RPMI7951 (cell line): ENCODE measurements at regions not wholly inside any gene's neighbourhood (a gene's known extent, or its start where the extent isn't known, plus 50 kb on each side); places are given as distances from the start of the nearest gene placed in this dataset.

ENCODE experiments used
- DNase-seq: peaks from one replicate; pipeline ENCODE4 v3.0.0-alpha.2; 2012; ENCODE audit warnings: low read depth

DNA sequence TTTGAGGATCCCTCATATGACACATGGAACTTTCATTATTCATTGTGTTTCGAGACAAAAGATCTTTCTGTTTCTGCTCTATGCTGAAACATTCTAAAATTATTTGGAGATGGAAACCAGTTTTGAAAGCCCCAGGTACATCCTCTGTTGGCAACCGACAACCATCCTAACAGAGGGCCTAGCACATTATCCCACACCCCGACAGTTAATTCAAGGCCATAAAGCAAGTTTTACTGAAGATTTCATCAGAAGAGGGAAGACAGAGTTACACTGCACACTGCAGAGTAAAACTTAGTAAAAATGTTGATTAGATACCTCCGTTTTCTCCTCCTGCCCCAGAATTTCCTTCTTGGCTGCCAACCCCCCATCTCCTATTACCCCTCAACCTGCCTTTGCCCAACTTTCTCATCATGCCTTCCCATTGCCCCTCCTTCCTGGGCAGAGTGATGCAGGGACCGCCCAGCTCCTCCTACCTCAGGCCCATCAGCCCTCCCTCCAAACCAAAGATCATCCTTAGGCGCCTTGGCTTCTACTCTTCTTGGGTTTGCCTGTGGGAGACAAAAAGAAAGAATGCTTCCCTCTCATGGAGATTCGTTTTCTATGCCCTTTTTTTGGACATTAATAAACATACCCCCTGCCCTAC lies 52.9 kb upstream of the CITED4 start:
- DNase-seq = no peak

DNA sequence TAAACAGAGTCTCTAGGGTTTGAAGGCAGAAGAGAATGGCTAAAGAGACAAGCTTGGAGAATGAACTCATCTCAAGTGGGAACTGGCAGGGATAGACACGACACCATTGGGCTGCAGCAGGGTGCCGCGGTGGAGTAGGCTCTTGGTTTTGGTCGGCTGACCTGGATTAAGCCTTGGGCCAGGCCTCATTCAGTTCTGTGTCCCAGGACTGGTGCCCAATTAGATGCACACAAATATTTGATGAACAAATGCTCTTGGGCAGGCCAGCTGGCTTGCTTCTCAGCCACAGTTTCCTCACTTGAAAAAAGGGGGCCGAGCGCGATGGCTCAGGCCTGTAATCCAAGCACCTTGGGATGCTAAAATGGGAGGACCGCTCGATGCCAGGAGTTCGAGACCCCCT lies 53.4 kb upstream of the CITED4 start:
- no peak for DNase-seq

DNA sequence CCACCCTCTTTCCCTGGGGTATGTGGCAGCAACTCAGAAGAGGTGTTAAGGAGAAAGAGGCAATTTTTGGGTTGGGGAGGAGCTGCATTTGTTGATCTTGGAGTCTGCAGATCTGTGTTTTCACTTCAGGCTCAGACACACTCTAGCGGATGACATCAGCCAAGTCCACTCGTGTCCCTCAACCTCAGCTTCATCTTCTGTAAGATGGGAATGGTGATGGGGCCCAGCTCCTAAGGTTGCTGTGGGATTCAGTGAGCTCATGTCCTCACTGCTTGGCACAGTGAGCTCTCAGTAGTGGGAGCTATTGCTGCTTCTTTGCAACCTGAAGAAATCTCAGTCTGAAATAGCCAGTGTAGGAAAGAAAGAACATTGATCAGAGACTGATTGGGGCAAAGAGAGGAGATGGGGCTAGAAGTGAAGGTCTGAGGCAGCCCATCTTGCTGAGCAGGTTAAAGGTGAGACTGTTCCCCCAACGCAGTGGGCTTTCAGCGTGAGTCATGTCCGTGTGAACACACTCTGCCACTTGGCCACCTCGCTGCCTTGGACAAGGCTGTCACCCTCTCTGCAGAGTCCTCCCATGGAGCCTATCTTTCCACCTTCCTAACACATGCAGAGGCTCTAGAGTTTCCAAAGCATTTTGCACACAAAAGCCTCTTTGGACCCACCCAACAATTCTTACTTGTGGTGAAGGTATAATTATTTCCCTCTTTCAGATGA lies 56.0 kb upstream of the CITED4 start:
- no peak for DNase-seq

DNA sequence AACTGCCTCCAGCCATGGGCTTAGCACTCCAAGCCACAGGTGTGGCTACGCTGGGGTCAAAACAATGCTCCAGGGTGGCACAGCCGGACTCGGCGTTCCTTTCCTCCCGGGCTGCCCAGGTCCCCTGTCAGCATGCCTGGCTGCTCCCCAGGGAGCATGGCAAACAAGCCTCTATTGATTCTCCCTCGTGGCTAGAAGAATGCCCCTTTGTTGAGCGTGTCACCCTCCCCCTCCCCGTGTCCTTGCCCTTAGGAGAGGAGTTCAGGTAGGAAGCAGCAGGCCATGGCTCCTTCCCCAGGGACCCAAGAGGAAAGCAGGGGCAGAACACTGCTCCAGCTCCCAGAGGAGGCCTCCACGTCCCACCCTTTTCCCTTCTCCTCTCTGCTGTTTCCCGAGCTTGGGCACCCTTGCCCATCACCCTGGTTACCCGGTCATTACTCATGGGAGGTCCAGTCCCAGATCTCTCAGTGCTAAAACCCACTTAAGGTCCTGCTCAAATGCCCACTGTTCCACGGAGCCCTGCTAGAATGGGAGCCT lies 57.4 kb upstream of the CITED4 start:
- DNase-seq = no peak

DNA sequence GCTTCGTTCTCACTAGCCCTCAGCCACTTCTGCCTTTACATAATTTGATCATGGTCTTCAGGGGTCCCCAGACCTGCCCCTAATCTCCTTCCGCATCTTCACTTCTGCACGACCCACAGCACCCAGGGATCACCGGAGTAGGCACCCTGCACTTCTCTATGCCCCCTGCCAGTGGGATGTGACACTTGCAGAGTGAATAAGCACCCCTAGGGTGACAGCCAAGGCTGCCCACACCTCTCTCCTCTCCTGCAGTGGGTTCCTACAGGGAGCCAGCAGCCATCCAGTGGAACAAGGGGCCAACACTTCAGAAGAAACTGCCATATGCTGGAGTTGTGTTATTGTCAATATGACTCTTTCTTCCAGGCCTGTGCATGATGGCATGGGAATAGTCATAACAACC lies 58.0 kb upstream of the CTPS1 start:
- DNase-seq = no peak

DNA sequence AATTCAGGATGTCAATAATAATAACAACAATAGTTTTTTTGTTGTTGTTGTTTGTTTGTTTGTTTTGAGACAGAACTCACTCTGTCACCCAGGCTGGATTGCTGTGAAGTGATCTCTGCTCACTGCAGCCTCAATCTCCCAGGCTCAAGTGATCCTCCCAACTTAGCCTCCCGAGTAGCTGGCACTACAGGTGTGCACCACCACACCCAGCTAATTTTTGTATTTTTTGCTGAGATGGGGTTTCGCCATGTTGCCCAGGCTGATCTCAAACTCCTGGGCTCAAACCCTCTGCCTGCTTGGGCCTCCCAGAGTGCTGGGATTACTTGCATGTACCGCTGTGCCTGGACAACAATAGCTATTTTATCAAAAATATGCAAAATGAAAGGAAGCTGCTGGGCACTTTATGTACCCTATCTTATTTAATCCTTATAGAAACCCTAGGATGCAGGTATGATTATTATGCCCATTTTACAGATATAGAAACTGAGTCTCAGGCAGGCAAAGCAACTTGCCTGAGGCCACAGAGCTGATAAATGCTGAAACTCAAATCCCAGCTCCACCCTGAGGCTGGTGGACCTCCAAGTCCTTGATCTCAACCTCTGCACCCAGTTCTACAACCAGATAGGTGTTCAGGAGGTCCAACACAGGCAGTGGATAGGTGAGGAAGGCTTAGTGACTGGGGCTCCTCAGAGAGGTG lies 57.4 kb upstream of the CTPS1 start:
- no peak for DNase-seq

DNA sequence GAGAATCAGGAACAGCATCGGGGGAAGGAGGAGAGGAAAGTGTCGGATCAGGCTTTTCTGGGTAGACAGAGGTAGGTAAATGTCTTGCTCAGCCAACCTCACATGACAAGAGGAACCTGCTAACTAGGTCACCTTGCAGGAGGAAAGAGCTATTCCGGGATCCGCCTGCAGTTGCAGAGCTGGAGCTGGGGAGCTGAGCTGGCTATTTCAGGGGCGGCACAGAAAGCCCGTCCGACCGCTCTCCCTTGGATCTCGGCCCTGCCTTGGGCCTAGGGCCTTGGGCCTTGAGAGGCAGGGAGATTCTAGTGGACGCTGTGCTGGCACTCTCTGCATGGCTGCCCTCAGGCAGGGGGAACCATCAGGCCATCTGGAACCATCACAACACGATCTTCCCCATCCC lies 56.5 kb upstream of the CTPS1 start:
- no peak for DNase-seq

DNA sequence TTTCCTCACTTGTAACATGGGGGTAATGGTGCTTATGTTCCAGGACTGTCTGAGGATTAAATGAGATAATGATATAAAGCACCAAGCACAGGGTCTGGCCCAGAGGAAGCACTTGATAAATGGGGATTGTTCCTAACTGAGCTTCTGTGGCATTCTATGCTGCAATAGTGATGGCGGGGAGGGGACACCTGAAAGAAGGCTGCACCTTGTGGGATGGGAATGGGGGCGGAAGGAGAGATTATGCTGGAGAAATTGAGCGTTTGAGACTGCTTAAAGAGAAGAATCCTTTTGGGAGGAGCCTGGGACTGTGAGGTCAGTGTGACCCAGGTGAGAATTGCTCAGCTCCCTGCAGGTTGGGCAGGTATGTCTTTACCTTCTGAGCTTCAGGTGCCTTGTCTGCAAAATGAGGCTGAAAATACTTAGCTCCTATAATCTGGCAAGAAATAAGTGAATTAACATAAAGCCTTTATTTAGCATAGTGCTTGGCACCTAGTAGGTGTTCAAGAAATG lies 55.9 kb upstream of the CTPS1 start:
- no peak for DNase-seq

DNA sequence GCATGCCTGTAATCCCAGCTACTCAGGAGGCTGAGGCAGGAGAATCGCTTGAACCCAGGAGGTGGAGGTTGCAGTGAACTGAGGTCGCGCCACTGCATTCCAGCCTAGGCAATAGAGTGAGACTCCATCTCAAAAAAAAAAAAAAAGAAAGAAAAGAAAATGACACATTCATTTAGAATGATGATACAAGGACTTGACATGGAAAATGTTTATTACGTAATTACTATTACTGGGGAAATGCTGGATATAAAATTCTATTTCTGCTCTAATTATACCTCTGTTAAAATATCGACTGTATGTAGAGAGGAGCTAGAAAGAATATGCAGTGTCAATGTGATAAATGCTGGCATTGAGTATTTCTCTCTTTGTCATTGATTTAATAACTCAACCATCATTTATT lies 54.7 kb upstream of the CTPS1 start:
- no peak for DNase-seq

DNA sequence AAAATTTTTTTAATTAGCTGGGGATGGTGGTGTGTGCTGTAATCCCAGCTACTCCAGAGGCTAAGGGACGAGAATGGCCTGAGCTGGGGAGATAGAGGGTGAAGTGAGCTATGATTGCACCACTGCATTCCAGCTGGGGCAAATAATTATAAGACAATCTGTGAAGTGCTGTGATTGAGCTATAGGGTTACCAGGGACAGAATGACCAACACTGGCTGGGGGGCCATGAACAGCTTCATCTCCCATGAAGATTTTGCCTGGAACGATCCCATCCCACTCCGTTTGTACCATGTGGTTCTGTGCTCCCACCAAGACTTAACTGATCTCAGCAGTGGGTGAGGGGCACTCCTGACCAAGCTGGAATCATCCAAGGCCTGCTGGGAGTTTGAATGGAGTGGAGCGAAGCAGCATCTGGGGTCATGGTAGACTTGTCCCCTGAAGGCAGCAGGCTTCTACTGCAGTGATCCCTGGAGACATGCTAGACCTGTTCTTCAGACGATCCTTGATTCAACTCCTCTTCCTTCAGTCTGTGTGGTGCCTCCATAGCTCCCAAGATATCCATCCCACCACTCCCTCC lies 53.6 kb upstream of the CTPS1 start:
- no peak for DNase-seq

DNA sequence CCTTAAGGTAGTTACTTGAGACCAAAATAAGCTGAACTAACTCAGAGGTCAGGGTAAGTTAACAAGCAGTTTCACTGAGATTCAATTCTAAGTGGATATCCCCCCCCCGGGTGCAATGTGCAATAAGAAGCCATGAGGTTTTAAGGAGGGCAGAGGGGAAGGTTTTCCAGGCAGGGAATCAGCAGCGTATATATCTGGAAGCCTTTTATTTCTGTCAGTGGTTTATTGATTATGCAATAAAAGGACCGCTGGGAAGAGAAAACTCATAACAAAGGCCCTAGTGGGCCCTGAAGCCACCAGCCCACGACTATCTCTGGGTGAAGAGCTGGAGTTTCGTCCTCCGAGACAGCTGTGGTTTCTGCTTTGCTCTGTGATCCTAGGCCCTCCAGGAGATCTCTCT lies 53.1 kb upstream of the CTPS1 start:
- no peak for DNase-seq

DNA sequence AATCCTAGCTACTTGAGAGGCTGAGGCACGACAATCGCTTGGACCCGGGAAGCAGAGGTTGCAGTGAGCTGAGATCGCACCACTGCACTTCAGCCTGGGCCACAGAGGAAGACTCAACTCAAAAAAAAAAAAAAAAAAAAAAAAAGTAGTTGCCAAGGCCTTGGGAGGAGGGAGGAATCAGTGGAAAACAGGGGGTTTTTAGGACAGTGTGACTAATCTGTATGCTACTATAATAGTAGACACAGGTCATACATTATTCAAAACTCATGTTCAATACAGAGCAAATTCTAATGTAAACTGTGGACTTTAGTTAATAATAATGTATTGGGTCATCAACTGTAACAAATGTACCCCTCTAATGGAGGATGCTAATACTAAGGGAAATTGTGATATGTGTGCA lies 51.7 kb upstream of the CTPS1 start:
- DNase-seq = no peak

DNA sequence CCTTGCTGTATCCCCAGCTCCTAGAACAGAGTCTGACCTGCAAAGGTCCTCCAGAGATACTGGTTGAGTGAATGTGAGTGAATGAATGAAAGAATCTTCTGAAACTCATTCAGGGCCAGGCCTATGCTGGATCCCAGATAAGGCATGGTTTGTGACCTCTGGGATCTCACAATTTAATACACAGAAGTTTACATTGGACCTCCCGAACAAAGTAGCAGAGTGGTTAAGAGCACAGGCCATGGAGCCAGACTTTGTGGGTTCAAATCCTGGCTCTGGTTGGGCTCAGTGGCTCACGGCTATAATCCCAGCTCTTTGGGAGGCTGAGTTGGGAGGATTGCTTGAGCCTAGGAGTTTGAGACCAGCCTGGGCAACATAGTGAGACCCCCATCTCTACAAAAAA lies 50.8 kb upstream of the CTPS1 start:
- no peak for DNase-seq

DNA sequence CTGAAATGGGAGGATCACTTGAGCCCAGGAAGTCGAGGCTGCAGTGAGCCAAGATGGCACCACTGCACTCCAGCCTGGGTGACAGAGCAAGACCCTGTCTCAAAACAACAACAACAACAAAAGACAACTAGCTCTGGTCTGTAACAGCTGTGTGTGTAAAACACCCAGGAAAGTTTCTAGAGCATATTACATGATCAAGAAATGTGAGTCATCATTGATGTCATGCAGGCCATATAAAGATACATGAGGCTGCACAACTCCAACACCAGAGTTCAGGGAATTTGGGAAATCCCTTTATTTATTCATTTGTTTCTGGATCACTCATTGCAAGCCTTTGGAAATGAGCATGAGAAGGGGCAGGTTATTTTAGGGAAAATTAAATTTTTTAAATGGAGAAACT lies 50.3 kb upstream of the CTPS1 start:
- DNase-seq = peak; percentile 11
